COLO668 (cell line): ENCODE measurements at regions not wholly inside any gene's neighbourhood (a gene's known extent, or its start where the extent isn't known, plus 50 kb on each side); places are given as distances from the start of the nearest gene placed in this dataset.
A peak's percentile ranks its signal among the peaks of the same experiment; 100 is the strongest.

Source experiments
- DNase-seq: peaks from one replicate; lab custom pipeline; 2025; ENCODE audit not compliant: unreplicated experiment; lab: John Stamatoyannopoulos, UW

DNA sequence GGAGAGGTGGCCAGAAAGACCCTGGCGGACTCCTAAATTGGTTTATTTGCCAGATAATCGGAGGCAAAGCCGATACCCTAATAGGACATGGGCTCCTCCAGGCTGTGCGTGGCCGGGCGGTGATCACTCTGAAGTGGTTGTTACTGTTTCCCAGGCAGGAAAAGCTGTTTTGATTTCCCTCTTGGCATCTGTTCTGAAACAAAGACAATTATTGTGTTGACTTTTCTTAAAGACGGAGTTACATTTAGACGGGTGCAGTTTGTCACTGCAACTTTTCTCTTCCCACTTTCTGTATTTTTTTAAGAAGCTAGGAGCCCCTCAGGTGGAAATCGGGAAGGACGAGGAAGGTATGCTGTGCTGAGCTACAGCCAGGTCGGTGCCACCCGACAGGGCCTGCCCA is 1288.4 kb downstream of the BRD1 start:
- DNase-seq, result no peak

DNA sequence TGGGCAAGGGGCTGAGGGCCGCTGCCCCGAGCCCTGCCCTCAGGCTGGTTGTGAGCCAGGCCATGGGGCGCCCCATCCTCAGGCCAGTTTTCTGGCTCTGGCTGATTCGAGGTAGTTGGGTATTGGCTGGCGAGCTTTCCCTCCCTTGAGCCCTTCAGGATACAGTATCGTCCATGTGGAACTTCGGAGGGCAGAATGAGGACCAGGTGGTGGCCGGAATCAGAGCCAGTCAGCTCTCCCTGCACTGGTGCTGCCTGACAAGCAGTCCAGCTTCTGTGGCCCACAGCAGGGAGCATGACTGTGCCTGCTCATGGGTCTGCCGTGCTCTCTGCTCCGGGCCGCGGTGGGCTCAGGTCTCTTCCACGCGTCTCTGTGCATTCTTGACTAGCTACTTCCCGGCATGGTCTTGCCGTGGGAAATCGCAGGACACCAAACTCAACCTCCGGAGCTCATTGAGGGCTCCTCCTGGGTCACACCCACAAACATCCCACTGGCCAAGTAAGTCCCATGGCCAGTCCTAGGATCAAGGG is 1289.3 kb downstream of the BRD1 start:
- DNase-seq, result no peak

DNA sequence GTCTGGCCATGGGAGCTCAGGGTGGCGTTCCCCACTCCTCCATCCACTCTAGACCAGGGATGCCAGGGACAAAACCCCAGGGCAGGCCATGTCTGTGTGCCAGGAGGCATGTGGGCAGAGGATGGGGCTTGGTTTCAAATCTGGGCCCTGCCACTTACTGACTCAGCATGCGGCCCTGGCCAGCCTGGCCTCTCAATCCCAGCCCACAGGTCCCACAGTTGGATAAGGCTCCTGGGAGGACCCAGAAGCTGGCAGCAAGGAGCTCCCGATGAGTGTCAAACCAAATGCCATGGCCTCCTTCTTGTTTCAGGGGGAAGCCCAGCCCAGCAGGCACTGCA is 1290.4 kb downstream of the BRD1 start:
- DNase-seq, result no peak

DNA sequence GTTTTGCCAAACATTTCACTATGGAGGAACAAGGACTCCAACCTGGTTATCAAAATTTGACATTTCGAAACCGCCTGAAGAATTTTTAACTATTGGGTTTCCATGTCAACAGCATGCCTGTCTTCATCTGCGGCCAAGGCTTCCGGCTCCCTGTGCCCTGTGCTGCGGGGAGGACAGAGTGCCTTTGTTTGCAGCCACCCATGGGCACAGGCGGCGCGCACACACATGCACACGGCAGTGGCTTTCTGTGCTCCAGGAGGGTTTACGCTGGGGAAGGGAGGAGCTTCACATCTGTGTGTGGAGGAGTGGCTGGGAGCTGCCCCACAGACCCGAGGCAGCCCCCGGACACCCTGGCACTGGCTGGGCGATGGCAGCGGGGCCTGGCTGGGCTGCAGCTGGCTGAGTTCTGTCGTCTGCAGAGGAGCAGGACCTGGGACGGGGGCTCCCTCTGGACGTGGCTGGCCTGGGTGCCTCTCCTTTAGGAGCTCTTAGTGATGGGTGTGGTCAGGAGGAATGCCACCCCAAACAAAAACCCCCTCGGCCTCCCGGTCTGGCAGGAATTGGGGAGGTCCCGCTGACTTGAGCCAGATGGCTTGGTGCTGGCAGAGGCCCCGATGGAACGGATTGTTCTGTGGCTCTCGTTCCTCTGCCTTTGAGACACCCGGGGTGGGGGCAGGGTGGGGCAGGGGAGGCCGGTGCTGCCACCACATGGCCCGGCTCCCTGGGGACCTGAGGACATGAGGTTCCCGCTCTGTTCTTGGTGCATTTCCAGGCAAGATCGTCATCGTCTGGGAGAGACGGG is 1290.9 kb downstream of the BRD1 start:
- no peak for DNase-seq

DNA sequence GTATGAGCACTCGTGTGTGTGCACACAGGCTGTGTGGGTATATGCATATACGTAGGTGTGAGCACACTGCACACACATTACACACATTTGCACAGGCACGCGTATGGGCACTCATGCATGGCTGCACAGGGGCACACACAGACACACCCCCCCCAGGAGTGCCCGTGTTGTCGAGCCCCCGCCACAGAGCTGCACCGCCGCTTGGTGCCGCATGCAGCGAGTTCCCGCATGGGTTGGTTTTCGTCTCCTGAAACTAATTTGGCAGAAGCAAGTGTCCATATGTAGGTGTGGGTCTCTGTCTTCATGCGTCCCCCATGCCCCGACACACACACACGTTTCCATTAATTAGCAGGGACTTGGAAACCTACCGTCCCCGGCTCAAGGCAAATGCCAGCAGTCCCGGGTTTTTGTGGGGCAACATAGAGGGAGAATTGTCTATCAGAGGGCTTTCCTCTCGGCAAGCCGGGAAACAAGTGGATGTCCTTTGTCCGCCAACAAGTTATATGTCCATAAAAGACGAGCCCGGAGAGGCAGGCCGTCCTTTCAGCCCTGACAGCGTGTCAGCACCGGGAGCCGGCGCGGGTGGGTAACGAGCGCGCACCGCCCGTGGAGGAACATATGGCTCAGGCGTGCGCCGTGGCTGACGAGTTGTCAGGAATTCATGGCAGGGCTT is 1291.7 kb downstream of the BRD1 start:
- DNase-seq, result no peak

DNA sequence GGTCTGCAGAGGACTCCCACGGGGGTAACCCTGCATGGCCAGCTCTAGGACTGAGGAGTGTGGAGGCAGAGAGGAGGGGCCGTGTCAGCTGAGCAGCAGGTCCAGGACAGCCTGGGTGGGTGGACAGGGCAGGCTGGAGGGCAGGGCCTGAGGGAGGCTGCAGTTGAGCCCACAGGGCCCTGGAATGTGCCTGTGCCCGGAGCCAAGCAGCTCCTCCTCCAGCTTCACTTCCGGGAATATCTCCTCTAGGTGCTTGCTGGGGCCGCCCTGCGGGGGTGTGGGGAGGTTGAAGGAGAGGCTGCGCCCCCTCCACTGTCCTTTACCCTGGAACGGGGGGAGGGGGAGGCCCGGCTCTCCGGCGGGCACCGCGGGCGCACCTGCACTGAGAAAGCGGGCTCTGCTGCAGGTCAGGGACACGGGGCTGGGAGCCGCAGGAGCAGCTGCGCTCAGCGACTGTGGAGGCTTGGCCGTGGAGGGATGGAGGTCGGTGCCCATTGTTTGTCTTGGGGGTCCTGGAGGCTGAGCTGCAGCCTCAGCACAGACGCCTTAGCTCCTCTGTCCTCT is 1293.2 kb downstream of the BRD1 start:
- no peak for DNase-seq

DNA sequence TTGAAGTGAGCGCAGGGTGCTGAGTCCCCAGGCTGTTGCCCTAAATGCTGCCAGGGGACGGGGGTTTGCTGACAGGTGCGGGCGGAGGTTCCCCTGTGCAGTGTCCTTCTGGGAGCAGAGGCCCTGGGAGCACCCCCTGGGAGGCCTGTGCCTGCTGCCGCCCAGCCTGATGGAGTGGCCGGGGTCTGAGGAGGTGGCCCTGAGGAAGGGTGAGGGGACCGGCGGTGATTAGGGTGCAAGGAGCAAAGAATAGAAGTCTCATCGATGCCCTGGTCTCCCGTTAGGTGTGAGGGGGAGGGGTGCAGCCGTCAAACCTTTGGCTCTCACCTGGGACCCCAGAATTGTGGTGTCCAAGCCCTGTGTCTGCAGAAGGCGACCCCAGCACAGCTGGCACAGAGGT is 1294.7 kb downstream of the BRD1 start:
- no peak for DNase-seq

DNA sequence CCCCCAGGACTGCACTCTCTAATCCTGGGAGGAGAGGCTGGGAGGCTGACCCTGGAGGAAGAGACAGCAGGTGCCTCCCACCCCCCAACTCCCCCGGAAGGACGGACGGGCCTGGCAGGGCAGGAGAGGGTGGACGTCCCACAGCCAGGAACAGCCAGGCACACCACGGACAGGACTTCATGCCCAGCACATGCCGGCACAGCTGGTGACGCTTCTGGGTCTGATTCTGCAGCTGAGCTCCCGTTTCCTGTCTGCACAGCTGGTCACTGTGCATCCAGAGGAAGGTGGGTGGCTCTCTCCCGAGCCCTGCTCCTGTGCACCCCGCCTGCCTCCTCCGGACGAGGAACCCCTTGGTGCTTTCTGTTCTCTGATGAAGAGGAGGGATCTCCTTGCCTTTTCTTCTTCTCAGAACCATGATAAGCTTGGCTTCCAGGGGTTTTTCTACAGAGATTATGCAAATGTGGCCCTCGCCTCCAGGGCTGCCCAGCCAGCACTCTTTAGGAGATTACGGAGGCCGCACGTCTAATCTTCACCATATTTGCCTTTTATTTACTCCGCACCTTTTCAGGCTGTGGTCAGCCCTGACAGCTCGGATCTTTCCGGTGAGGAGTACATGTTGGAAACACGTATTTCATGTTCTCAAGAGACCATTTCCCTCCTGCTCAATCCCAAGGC is 1295.8 kb downstream of the BRD1 start:
- no peak for DNase-seq

DNA sequence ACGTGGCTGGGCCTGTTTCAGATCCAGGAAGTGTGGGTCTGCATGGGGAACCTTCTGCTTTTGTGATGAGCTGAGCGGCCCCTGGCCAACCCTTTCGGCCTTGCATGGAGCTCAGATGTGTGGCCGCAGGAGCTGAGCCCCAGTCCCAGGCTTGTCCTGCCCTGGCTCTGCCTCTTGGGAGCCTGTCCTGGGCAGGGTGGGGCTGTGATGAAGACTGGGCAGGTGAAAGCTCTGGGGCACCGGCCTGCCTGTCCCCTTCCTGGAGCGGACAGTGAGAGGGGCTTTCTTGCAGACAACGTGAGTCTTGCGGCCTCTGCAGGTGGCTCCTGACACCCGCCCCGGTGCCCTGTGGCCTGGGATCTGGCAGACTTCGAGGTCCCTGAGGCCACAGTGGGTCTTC is 1296.6 kb downstream of the BRD1 start:
- DNase-seq, result no peak

DNA sequence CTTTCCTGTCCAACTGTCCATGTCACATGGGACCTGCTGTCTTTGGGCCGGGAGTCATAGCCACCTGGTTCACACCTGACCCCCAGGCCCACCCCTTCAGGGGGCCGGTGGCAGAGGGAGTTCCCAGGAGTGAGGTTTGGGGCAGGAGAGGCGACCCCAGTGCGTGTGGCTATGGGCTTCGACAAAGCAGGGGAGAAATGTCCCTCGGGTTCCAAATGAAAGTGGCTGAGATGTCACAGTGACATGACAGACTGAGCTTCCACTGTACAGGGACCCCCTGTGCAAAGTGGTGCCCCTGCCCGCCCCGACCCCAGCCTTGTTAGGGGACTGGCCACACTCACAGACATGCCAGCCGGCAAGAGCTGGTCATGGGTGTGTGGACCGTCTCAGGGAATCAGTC is 1297.0 kb downstream of the BRD1 start:
- no peak for DNase-seq

DNA sequence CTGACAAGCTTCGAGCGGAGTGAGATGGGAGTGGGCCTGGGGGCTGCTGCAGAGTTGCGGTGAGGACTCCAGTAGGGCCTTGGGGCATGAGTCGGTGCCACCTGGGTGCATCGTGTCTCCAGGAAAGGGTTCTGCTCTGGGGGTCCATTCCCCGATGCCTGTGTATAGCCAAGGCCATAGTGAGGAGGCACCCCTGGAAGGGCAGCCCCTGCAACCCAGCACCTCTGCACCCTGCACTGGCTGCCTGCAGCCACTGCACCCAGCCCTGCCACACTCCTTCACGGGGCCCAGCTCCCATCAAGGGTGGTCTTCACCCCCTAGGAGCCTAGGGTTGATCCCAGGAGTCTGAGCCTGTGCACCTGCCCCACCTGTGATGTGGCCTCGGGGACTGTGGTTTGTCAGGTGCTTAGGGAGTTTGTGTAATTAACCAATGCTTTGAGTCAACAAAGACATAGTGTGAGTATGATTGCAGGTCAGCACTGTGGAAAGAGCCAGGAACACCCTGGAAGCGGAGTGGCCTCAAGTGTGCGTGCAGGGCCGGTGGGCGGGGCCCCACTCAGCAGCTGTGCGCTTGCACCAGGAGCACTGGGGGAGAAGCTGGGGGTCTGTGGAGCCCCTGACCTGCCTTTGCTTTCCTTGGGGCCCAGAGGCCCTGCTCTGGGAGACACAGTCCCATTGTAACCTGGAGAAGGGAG is 1299.3 kb downstream of the BRD1 start:
- peak; percentile 82 for DNase-seq

DNA sequence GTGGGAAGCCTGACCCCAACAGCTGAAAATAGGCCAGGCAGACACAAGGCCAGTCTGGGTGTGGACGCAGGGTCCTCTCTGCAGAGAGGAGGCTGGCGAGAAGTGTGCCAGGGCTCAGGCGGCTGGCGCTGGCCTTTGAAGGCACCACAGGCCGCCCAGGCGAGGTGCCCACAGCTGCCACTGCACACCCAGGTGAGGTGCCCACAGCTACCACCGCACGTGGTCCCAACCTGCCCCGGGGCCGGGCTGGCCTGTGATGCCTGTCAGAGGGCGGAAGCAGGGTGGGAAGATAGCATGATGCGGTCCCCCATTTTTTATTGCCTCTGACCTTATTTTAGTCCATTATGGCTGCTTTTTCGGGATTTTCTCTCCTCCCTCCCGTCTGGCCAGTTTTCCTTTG is 1303.9 kb downstream of the BRD1 start:
- no peak for DNase-seq

DNA sequence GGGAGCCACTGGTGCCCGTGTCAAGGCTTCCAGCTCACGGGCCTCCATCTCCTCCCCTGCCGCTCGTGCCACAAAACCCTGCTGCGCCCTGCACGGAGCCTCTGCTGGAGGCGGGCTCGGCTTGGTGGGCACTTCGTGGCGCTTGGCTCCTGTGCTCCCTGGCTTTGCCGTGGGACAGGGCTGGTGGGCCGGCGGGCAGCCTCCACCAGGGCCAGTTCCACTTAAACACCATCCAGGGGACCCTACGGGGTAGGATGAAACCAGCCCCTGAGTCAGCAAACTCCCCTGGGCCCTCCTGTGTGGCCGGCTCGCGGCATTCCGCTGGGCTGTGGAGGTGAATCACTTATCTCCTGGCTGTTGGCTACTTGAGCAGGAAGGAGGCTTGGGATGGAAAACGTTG is 1304.6 kb downstream of the BRD1 start:
- no peak for DNase-seq

DNA sequence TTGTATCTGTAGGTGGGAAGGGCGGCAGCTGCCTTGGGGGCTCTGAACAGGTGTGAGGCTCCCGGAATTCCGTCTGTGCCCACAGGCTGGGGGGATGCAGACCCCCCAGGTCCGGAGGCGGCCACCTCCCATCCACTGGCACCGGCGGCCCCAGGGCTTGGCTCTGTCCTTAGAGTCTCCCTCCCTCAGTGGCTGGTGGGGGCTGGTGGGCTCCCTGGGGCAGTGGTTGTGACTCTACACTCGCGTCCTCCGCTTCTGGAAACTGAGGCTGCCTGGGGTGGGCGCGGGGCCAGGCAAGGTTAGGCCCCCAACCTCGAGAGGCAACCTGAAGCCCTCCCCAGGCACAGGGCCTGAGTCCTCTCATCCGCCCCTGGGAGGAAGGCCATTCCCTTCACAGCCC is 1305.4 kb downstream of the BRD1 start:
- no peak for DNase-seq

DNA sequence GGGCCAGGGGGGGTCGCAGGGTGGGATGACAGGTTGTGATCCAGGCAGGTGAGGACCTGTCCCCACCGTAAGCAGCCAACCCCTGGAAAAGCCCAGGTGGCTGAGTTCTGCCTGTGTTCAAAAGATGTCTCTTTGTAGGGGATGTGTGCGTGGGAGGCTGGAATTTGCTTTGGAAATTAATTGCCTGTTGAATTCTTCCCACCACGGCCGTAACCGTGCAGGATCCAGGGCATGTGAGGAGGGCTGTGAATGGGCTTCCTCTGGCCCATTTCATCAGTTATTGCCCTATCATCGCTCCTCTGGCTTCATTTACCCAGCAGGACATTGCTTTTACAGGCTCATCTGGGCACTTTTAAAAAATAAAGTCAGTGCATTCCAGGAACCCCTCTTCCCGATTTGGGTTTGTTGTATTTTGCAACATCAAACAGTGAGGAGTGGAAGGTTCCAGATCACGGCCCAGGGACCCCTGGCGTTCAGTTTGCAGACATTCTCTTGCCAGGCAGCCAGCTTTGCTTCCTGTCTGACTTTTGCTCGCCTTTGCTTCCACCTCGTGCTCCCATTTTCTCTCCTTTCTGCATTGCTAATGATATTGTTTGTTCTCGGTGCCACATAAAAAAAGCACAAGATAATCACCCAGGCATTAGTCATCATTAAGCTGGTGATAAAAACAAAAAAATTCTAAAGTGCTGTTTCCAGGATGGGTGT is 1306.6 kb downstream of the BRD1 start:
- DNase-seq, result no peak

DNA sequence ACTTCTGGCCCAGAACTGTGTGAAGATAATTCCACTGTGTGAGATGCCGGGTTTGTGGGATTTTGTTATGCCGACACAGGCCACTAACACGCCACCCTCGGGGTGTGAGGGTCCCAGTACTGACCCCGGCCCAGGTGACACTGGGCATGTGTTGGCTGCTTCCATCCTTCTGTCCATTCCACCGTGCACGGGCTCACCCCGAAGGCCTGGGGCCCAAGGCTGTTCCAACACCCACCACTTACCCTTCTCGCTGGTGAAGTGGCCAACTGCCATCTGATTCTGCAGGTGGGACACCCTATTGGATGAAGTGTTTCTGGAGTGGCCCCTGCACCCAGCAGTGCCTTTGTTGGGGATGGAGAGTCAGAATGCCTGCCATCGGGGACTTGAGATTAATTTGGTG is 1307.5 kb downstream of the BRD1 start:
- no peak for DNase-seq

DNA sequence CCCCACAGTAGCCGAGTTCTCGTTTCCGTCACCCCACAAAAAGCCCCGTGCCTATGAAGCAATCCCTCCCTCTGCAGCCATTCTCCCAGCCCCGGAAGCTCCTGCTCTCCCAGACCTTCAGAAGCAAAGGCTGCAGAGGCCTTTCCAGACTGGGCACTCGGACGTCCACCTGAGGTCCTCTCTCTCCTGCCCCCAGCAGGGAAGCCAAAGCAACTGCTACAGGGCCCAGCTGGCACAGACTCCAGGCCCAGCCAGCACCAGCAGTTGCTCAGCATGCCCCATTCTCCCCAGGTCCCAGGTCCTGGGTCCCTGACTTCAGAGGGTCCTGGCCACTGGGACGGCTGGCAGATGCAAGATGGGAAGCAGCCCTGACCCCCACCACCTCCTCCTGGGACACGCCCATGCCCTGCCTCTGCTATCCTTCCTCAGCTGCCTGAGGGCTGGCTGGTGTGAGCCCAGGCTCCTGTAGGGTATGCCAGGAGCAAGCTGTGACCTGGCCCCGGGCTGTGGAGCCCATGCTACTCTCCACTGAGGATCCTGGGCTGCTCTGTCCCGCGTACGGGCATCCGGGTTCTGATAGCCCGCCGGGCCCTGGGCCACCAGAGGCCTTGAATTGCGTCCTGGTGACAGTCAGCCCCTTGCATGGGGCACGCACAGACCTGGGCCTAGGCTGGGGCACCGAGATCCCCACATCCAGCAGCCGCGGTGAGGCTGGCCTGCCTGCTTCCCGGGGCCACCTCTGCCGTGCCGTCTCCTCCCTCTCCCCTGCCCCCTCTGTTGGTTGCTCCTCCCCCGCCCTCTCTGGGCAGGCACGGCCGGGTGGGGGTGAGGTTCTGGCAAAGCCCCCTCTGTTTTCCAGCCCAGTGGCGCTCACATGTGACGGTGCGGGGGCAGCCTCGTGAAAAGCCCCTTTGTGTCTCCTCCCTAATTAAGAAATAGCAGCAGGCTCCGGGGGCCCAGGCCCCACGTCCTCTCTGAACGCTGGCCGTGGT is 1310.3 kb downstream of the BRD1 start:
- DNase-seq, result no peak

DNA sequence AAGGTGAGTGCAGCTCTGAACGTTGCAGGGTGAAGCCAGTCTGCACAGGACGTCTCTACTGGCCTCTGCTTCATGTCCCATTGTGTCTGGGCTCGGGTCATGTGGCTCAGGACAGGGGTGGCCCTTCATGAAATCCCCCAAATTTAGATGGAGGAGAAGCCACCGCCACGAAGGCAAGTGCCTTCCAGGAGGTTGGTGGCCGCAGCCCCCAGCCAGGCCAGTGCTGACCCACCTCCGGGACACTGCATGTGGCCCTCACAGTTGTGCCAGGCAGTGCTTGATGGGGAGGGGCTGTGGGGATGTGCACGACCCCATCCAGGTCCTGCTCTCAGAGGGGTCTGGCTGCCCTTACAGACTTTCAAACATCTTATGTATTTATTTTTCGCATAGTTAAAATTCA is 1311.1 kb downstream of the BRD1 start:
- DNase-seq, result no peak

DNA sequence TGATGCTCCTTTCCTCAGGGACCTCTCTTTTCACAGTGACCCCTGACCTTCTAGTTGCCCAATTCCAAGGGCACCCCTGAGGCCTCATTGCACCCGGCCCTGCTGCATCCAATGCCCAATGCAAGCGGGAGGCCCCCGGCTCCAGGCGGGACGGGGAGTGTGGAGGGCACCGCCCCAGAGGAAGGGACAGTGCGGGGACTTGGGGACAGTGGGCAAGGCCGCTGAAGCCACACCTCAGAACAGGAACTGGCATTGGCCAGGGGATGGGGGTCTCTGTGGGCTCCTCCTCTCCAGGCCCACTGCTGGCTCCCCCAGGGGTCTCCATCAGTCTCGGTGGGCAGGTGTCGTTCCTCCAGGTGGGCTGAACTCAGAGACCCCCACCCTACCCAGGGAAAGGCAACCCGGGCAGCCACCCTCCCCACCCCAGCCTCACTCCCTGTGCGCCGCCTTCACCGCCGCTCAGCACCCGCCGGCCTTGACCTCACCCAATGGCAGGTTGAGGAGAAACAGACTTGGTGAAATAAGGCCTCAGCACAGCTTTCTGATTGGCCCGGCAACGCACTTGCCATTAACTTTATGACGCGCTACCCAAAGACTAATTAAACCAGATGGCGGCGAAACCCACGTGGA is 1312.0 kb downstream of the BRD1 start:
- no peak for DNase-seq
